ENCODE measurements at regions not wholly inside any gene's neighbourhood (a gene's known extent, or its start where the extent isn't known, plus 50 kb on each side); places are given as distances from the start of the nearest gene placed in this dataset.

DNA sequence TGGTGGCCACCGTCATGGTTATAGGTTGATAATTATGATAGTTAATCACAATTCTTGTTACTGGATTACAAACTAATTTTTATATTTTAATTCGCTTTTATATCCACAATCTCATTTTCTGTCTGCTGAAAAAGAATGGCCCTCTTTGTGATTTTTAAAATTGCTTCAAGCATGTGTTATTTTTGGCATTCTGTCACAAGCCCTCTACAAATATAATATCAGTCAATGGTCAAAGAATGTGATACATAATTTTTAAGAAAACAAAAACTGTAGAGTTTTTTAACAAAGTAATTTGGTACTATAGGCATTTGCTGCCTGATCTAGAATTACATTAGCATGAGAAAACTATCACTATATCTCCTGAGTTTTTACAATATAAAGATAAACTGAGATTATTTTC lies 352.0 kb upstream of the TMTC1 start:
- H3K4me1 Mint-ChIP-seq = no peaks in the 10 kb centered on the region
- no peak for DNase-seq
- peaks cover 0 to 16% (median 4%) of the 10 kb centered on the region in 5 donors for H3K9me3 Mint-ChIP-seq
- H3K27ac ChIP-seq (ENCODE audit: low read depth, low read length) = no peak overlapping the region
- H3K9me3 ChIP-seq (ENCODE audit: low read length) = no peaks in the 10 kb centered on the region
- no peak overlapping the region for H3K4me3 ChIP-seq (ENCODE audit: low read length)
- no peak overlapping the region for H3K27ac Mint-ChIP-seq
- POLR2A ChIA-PET = no interaction called here
- no peaks in the 10 kb centered on the region for H3K36me3 Mint-ChIP-seq
- H3K4me1 ChIP-seq (ENCODE audit: insufficient read depth, low read length) = no peaks in the 10 kb centered on the region
- no peaks in the 10 kb centered on the region for H3K36me3 ChIP-seq (ENCODE audit: insufficient read depth, low read length)
- peaks cover 0 to 2% of the 10 kb centered on the region in 2 donors for H3K27me3 Mint-ChIP-seq
- no peaks in the 10 kb centered on the region for H3K27me3 ChIP-seq (ENCODE audit: insufficient read depth, low read length, poor library complexity, severe bottlenecking)
- no peak overlapping the region for H3K4me3 Mint-ChIP-seq
- CTCF ChIA-PET = no interaction called here

DNA sequence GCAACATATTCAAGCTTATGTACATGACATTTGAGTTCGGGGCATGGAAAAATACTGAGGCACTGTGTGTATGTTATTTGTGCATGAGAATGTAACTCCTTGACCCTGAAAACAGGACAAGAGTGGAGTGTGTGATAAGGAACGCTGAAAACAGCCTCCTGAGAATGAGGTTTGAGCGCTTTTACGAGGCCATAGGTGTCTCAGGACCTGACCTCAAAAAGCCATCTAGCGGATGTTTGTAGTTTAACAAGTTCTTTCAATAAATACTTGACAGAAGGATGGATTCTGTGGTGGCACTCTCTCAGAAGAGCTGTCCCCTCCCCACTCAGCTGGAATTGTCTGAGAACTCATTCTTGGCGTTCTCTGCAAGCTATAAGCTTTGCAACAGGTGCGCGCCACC lies 350.5 kb upstream of the TMTC1 start:
- H3K4me1 Mint-ChIP-seq = no peaks in the 10 kb centered on the region
- H3K27me3 Mint-ChIP-seq = peaks cover 0 to 2% of the 10 kb centered on the region in 2 donors
- no peak overlapping the region for H3K27ac ChIP-seq (ENCODE audit: low read depth, low read length)
- H3K36me3 ChIP-seq (ENCODE audit: insufficient read depth, low read length) = no peaks in the 10 kb centered on the region
- H3K9me3 Mint-ChIP-seq = peaks cover 0 to 12% (median 4%) of the 10 kb centered on the region in 5 donors
- no peak for DNase-seq
- H3K36me3 Mint-ChIP-seq = no peaks in the 10 kb centered on the region
- no peaks in the 10 kb centered on the region for H3K27me3 ChIP-seq (ENCODE audit: insufficient read depth, low read length, poor library complexity, severe bottlenecking)
- H3K4me3 ChIP-seq (ENCODE audit: low read length) = no peak overlapping the region
- CTCF ChIA-PET = no interaction called here
- H3K27ac Mint-ChIP-seq = no peak overlapping the region
- POLR2A ChIA-PET = no interaction called here
- H3K4me3 Mint-ChIP-seq = no peak overlapping the region
- H3K4me1 ChIP-seq (ENCODE audit: insufficient read depth, low read length) = no peaks in the 10 kb centered on the region
- H3K9me3 ChIP-seq (ENCODE audit: low read length) = no peaks in the 10 kb centered on the region

DNA sequence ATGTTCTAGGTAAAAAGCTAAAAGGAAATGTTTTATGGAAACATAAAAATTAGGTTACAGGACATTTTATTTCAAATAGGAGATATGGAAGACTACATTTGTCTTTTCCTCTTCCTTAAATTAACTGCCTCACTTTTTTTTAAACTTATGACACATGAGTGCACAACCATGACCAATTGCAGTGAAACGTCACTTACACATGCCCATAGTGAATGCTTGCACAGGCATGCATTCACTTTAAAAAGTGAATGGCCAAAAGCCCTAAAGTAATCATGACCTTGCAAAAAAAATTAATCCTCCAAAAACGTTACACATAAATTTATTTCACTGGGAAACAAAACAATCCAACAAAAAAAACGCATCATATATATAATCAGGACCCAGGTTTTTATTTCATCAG lies 343.2 kb upstream of the TMTC1 start:
- H3K9me3 ChIP-seq (ENCODE audit: low read length) = no peaks in the 10 kb centered on the region
- no peak overlapping the region for H3K27ac ChIP-seq (ENCODE audit: low read depth, low read length)
- H3K36me3 ChIP-seq (ENCODE audit: insufficient read depth, low read length) = no peaks in the 10 kb centered on the region
- CTCF ChIA-PET = no interaction called here
- H3K4me3 ChIP-seq (ENCODE audit: low read length) = no peak overlapping the region
- Mint-ChIP-seq H3K27me3 (no peaks in the 10 kb centered on the region), H3K4me3 (no peak overlapping the region), H3K36me3 (no peaks in the 10 kb centered on the region), H3K9me3 (peaks cover 0 to 4% (median 3%) of the 10 kb centered on the region in 5 donors), H3K27ac (no peak overlapping the region), H3K4me1 (no peaks in the 10 kb centered on the region)
- H3K4me1 ChIP-seq (ENCODE audit: insufficient read depth, low read length) = no peaks in the 10 kb centered on the region
- no peaks in the 10 kb centered on the region for H3K27me3 ChIP-seq (ENCODE audit: insufficient read depth, low read length, poor library complexity, severe bottlenecking)
- POLR2A ChIA-PET = no interaction called here
- no peak for DNase-seq

DNA sequence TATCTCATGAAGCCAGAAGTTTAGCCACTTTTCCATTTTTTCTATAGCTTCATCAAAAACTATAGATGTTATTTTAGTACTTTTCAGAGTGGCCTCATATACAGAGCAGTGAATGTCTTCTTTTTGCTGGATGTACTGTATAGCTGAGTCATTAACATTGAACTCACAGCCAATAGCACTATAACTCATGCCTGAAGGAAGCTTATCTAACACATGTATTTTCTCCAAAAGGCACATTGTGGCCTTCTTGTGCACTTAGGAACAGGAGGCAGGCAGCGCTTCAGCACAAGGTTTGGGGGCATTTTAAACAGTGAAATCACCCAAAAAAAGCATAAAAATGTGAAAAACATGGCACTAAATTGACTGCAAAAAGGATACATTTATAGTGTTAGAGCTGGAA lies 336.8 kb upstream of the TMTC1 start:
- Mint-ChIP-seq H3K4me3 (no peak overlapping the region), H3K4me1 (no peaks in the 10 kb centered on the region), H3K27me3 (no peaks in the 10 kb centered on the region), H3K9me3 (peaks cover 0 to 6% (median 5%) of the 10 kb centered on the region in 5 donors), H3K27ac (no peak overlapping the region), H3K36me3 (no peaks in the 10 kb centered on the region)
- H3K27me3 ChIP-seq (ENCODE audit: insufficient read depth, low read length, poor library complexity, severe bottlenecking) = no peaks in the 10 kb centered on the region
- DNase-seq = no peak
- CTCF ChIA-PET = no interaction called here
- no peaks in the 10 kb centered on the region for H3K4me1 ChIP-seq (ENCODE audit: insufficient read depth, low read length)
- H3K9me3 ChIP-seq (ENCODE audit: low read length) = no peaks in the 10 kb centered on the region
- POLR2A ChIA-PET = no interaction called here
- no peak overlapping the region for H3K27ac ChIP-seq (ENCODE audit: low read depth, low read length)
- no peaks in the 10 kb centered on the region for H3K36me3 ChIP-seq (ENCODE audit: insufficient read depth, low read length)
- H3K4me3 ChIP-seq (ENCODE audit: low read length) = no peak overlapping the region

DNA sequence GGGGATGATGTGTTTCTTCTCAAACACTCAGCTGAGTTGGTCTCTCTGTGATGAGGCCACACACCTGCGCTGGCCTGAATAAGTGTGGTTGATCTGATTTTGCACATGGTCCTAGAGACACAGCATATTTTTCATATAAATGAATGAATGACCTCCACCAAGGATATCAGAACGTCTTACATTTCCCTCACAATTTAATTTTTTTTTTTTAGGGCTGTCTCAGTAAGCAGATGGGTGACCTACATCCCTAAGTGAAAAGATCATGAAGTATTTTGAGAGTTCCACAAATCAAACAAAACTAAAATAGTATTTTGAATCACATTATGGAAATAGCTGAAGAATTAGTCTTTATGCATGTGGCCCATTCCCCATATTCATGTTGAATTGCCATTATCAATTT lies 333.7 kb upstream of the TMTC1 start:
- H3K27me3 ChIP-seq (ENCODE audit: insufficient read depth, low read length, poor library complexity, severe bottlenecking) = no peaks in the 10 kb centered on the region
- no peak overlapping the region for H3K4me3 ChIP-seq (ENCODE audit: low read length)
- H3K36me3 ChIP-seq (ENCODE audit: insufficient read depth, low read length) = no peaks in the 10 kb centered on the region
- Mint-ChIP-seq H3K36me3 (no peaks in the 10 kb centered on the region), H3K4me1 (no peaks in the 10 kb centered on the region), H3K9me3 (peaks cover 2 to 6% (median 5%) of the 10 kb centered on the region in 5 donors), H3K27ac (no peak overlapping the region), H3K4me3 (no peak overlapping the region), H3K27me3 (no peaks in the 10 kb centered on the region)
- H3K4me1 ChIP-seq (ENCODE audit: insufficient read depth, low read length) = no peaks in the 10 kb centered on the region
- DNase-seq = no peak
- ChIA-PET CTCF (no interaction called here), POLR2A (no interaction called here)
- H3K9me3 ChIP-seq (ENCODE audit: low read length) = no peaks in the 10 kb centered on the region
- no peak overlapping the region for H3K27ac ChIP-seq (ENCODE audit: low read depth, low read length)

DNA sequence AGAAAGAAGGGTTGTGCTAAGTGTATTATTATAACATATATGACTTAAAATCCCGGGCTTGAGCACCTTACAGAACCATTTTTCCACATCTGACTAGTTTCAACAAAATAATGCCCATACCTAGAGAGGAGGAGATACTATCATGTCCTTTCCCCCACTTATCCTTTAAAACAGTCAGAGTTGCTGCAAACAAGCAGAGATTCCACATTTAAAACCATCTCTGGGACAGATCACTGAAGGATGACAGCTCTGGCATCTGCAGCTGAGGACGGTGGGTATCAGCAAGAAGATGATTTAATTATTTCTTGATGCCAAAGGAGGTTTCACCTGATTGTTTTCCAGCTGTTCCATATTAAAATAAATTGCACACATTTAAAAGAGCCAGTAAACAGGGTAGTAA lies 328.0 kb upstream of the TMTC1 start:
- ChIA-PET CTCF (no interaction called here), POLR2A (no interaction called here)
- Mint-ChIP-seq H3K27ac (no peak overlapping the region), H3K4me1 (no peaks in the 10 kb centered on the region), H3K27me3 (no peaks in the 10 kb centered on the region), H3K4me3 (no peak overlapping the region), H3K36me3 (no peaks in the 10 kb centered on the region), H3K9me3 (peaks cover 0 to 4% (median 3%) of the 10 kb centered on the region in 5 donors)
- Histone ChIP-seq H3K27me3 (ENCODE audit: insufficient read depth, low read length, poor library complexity, severe bottlenecking) (no peaks in the 10 kb centered on the region), H3K9me3 (ENCODE audit: low read length) (no peaks in the 10 kb centered on the region), H3K36me3 (ENCODE audit: insufficient read depth, low read length) (no peaks in the 10 kb centered on the region), H3K27ac (ENCODE audit: low read depth, low read length) (no peak overlapping the region), H3K4me1 (ENCODE audit: insufficient read depth, low read length) (no peaks in the 10 kb centered on the region), H3K4me3 (ENCODE audit: low read length) (no peak overlapping the region)
- DNase-seq = no peak

DNA sequence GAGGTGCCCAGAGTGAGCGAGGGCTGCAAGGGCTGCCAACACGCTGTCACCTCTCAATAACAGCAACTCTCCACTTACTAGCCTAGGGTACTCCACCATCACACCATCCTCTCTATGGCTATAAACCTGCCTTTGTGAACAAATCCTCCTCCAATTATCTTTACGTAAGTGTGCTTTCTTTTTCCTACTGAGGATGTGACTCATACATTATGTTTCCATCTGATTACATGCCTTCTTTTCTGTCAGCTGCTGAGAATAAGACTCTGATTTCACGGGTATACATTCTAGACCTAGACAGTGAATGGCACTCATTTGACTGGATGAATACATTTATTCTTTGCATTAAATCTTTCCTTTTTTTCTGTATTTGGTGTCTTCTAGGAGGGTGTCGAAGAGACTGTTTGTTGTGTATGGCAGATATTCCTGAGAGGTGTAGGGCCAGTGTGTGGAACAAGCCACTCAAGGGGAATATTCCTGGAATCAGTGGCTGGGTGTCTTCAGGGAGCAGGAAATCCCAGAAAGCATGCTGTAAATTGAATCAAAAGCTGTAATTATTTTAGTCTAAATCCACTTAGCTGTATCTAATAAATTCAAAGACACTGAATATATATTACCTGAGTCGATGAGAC lies 327.3 kb upstream of the TMTC1 start:
- Mint-ChIP-seq H3K4me1 (no peaks in the 10 kb centered on the region), H3K27me3 (no peaks in the 10 kb centered on the region), H3K4me3 (no peak overlapping the region), H3K9me3 (peaks cover 0 to 5% (median 3%) of the 10 kb centered on the region in 5 donors), H3K27ac (no peak overlapping the region), H3K36me3 (no peaks in the 10 kb centered on the region)
- Histone ChIP-seq H3K4me3 (ENCODE audit: low read length) (no peak overlapping the region), H3K4me1 (ENCODE audit: insufficient read depth, low read length) (no peaks in the 10 kb centered on the region), H3K27ac (ENCODE audit: low read depth, low read length) (no peak overlapping the region), H3K27me3 (ENCODE audit: insufficient read depth, low read length, poor library complexity, severe bottlenecking) (no peaks in the 10 kb centered on the region), H3K36me3 (ENCODE audit: insufficient read depth, low read length) (no peaks in the 10 kb centered on the region), H3K9me3 (ENCODE audit: low read length) (no peaks in the 10 kb centered on the region)
- DNase-seq = no peak
- ChIA-PET CTCF (no interaction called here), POLR2A (no interaction called here)

DNA sequence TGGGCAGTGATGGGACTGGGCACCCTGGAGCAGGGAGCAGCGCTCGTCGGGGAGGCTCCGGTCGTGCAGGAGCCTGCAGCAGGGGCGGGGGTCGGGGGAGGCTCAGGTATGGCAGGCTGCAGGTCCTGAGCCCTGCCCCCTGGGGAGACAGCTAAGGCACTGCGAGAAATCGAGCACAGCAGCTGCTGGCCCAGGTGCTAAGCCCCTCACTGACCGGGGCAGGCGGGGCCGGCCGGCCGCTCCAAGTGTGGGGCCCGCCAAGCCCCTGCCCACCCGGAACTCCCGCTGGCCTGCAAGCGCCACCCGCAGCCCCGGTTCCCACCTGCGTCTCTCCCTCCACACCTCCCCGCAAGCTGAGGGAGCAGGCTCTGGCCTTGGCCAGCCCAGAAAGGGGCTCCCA lies 326.8 kb upstream of the TMTC1 start:
- Histone ChIP-seq H3K9me3 (ENCODE audit: low read length) (no peaks in the 10 kb centered on the region), H3K36me3 (ENCODE audit: insufficient read depth, low read length) (no peaks in the 10 kb centered on the region), H3K4me1 (ENCODE audit: insufficient read depth, low read length) (no peaks in the 10 kb centered on the region), H3K4me3 (ENCODE audit: low read length) (no peak overlapping the region), H3K27ac (ENCODE audit: low read depth, low read length) (no peak overlapping the region), H3K27me3 (ENCODE audit: insufficient read depth, low read length, poor library complexity, severe bottlenecking) (no peaks in the 10 kb centered on the region)
- H3K9me3 Mint-ChIP-seq = peaks cover 0 to 6% (median 3%) of the 10 kb centered on the region in 5 donors
- no peak overlapping the region for H3K4me3 Mint-ChIP-seq
- no peak for DNase-seq
- H3K4me1 Mint-ChIP-seq = no peaks in the 10 kb centered on the region
- no peaks in the 10 kb centered on the region for H3K27me3 Mint-ChIP-seq
- ChIA-PET POLR2A (no interaction called here), CTCF (no interaction called here)
- no peaks in the 10 kb centered on the region for H3K36me3 Mint-ChIP-seq
- no peak overlapping the region for H3K27ac Mint-ChIP-seq

DNA sequence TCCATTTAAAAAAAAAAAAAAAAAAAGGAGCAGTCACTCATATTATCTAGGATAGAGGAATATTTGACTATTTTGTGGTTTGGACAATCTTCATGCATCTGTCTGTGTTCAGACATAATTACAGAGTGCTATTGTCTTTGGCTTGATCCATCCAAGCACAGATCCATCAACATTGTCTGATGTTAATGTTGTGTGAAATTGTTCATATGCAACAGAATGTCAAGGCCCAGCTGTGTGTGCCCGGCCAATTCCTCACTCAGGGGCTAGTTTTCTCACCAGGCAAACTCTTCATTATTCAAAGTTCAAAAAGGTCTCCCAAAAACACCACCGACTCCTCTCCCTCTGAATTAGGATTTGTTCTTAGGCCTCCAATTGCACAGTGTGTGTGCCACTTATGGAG lies 324.9 kb upstream of the TMTC1 start:
- H3K36me3 Mint-ChIP-seq = no peaks in the 10 kb centered on the region
- POLR2A ChIA-PET = no interaction called here
- no peak overlapping the region for H3K27ac Mint-ChIP-seq
- Histone ChIP-seq H3K4me1 (ENCODE audit: insufficient read depth, low read length) (no peaks in the 10 kb centered on the region), H3K9me3 (ENCODE audit: low read length) (no peaks in the 10 kb centered on the region), H3K27me3 (ENCODE audit: insufficient read depth, low read length, poor library complexity, severe bottlenecking) (no peaks in the 10 kb centered on the region), H3K36me3 (ENCODE audit: insufficient read depth, low read length) (no peaks in the 10 kb centered on the region), H3K4me3 (ENCODE audit: low read length) (no peak overlapping the region), H3K27ac (ENCODE audit: low read depth, low read length) (no peak overlapping the region)
- no peaks in the 10 kb centered on the region for H3K4me1 Mint-ChIP-seq
- CTCF ChIA-PET = no interaction called here
- no peaks in the 10 kb centered on the region for H3K27me3 Mint-ChIP-seq
- peaks cover 0 to 6% (median 2%) of the 10 kb centered on the region in 5 donors for H3K9me3 Mint-ChIP-seq
- H3K4me3 Mint-ChIP-seq = no peak overlapping the region
- DNase-seq = no peak
